ENCODE measurements at regions not wholly inside any gene's neighbourhood (a gene's known extent, or its start where the extent isn't known, plus 50 kb on each side); places are given as distances from the start of the nearest gene placed in this dataset.
A peak's percentile ranks its signal among the peaks of the same experiment; 100 is the strongest.
"Not testable (repeated sequence)": the region's sequence is repeated elsewhere in the genome, so short reads cannot be mapped to it uniquely, and the experiment has no call there.

DNA sequence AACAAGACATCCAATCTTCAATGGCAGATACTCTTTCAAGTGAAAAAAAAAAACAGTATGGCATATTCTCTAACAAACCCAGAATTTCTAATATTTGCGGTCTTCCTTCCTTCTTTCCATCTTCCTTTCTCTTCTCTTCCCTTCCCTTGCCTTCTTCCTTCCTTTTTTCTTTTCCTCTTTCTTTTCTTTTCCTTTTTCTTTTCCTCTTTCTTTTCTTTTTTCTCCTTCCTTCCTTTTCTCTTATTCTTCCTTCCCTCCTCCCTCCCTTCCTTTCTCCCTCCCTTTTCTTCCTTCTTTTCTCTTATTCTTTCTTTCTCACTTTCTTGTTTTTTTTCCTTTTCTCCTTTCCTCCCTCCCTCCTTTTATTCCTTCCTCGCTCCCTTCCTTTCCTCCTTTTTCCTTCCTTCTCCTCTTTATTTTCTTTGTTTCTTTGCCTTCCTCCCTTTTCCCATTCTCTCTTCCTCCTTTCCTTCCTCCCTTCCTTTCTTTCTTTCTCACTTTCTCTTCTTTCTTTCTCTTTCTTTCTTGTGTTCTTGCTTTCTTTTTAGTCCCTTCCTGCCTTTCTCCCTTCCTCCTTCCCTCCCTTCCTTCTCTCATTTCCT is 209.0 kb downstream of the ZNF92 start:
- not testable (repeated sequence) for H3K9me3 Mint-ChIP-seq; H3K4me3 Mint-ChIP-seq; H3K27ac Mint-ChIP-seq; H3K4me1 Mint-ChIP-seq; H3K36me3 Mint-ChIP-seq; H3K27me3 Mint-ChIP-seq (ENCODE audit: low read depth); DNase-seq (ENCODE audit: low spot score in 2 of 2, unreplicated experiment in 2 of 2)

DNA sequence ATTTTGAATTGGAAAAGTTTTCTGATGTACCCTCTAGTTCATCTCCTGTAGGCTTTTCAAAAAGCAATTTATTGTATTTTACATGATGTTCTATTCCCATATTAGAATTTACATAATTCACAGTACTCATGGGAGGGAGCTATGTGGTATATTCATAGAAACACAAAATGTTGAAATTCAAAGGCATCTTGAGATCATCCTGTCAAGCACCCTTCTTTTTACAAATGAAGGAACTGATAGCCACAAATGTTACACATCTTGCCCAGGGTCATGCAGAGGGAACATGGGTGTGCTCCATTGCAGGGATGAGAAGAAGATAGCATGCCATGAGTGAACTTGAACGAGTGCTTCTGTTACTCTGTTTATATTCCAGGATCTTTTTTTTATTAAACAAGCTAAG is 228.8 kb downstream of the ZNF92 start:
- not testable (repeated sequence) for H3K36me3 Mint-ChIP-seq; H3K4me3 Mint-ChIP-seq; DNase-seq (ENCODE audit: low spot score in 2 of 2, unreplicated experiment in 2 of 2); H3K27ac Mint-ChIP-seq; H3K4me1 Mint-ChIP-seq; H3K9me3 Mint-ChIP-seq
- peaks cover 76% of the 10 kb centered on the region for H3K27me3 Mint-ChIP-seq (ENCODE audit: low read depth)

- H3K9me3 Mint-ChIP-seq: no peaks in the 10 kb centered on the region
- no peaks in the 10 kb centered on the region for H3K36me3 Mint-ChIP-seq
- no peak overlapping the region for H3K27ac Mint-ChIP-seq
- peaks cover 5% of the 10 kb centered on the region for H3K4me1 Mint-ChIP-seq
- peaks cover 50% of the 10 kb centered on the region for H3K27me3 Mint-ChIP-seq (ENCODE audit: low read depth)
- no peak overlapping the region for H3K4me3 Mint-ChIP-seq
- no peak for DNase-seq (ENCODE audit: low spot score in 2 of 2, unreplicated experiment in 2 of 2)
- TF ChIP-seq, protein P1, sequence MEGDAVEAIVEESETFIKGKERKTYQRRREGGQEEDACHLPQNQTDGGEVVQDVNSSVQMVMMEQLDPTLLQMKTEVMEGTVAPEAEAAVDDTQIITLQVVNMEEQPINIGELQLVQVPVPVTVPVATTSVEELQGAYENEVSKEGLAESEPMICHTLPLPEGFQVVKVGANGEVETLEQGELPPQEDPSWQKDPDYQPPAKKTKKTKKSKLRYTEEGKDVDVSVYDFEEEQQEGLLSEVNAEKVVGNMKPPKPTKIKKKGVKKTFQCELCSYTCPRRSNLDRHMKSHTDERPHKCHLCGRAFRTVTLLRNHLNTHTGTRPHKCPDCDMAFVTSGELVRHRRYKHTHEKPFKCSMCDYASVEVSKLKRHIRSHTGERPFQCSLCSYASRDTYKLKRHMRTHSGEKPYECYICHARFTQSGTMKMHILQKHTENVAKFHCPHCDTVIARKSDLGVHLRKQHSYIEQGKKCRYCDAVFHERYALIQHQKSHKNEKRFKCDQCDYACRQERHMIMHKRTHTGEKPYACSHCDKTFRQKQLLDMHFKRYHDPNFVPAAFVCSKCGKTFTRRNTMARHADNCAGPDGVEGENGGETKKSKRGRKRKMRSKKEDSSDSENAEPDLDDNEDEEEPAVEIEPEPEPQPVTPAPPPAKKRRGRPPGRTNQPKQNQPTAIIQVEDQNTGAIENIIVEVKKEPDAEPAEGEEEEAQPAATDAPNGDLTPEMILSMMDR (IDR thresholded peaks at IDR 0.05; ENCODE audit: unreplicated experiment): no peak
Measured at GRCh38 chr7:65609131-65609530, 235.5 kb downstream of the ZNF92 start.

DNA sequence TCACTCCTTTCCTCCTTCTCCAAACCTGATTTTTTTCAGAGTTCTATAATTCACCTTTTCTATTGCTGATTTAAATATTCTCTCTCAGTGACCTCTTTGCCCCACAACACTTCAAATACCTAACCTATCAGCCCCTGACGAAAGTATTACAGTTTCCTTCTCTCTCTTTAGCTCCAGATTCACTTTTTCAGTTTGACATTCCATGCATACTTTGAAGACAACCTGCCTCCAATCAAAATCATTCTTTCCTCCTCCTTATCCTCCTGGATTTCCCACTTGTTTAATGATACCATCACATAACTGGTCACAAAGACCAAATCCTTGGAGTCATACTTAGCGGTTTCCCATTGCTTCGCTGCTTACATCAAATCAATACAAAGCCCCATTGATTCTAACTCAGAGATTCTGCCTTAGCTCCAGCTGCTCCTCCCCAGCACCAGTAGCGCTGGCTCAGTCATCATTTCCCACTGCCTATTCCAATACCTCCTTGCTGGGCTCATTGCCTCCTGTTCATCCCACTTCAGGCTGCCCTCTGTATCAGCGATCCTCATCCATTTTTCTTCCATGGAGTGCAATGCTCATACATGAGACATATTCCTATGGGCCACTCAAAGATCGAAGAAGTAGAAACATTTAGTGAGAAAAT is 240.1 kb downstream of the ZNF92 start:
- not testable (repeated sequence) for H3K4me3 Mint-ChIP-seq; H3K36me3 Mint-ChIP-seq; H3K9me3 Mint-ChIP-seq; DNase-seq (ENCODE audit: low spot score in 2 of 2, unreplicated experiment in 2 of 2); H3K4me1 Mint-ChIP-seq; H3K27ac Mint-ChIP-seq
- H3K27me3 Mint-ChIP-seq (ENCODE audit: low read depth): peaks cover 48% of the 10 kb centered on the region

- H3K4me3 Mint-ChIP-seq, H3K4me1 Mint-ChIP-seq: not testable (repeated sequence)
- peaks cover 47% of the 10 kb centered on the region for H3K27me3 Mint-ChIP-seq (ENCODE audit: low read depth)
Measured at GRCh38 chr7:65616111-65616510, 242.5 kb downstream of the ZNF92 start.

GRCh38 chr7:65620216-65620615 is 246.6 kb downstream of the ZNF92 start:
- H3K27me3 Mint-ChIP-seq (ENCODE audit: low read depth): peaks cover 49% of the 10 kb centered on the region
- H3K4me3 Mint-ChIP-seq; H3K27ac Mint-ChIP-seq; H3K9me3 Mint-ChIP-seq; H3K36me3 Mint-ChIP-seq; H3K4me1 Mint-ChIP-seq; DNase-seq (ENCODE audit: low spot score in 2 of 2, unreplicated experiment in 2 of 2): not testable (repeated sequence)

More at GRCh38 chr7:65616111-65616510, 242.5 kb downstream of the ZNF92 start:
- DNase-seq (ENCODE audit: low spot score in 2 of 2, unreplicated experiment in 2 of 2); H3K36me3 Mint-ChIP-seq; H3K9me3 Mint-ChIP-seq; H3K27ac Mint-ChIP-seq: not testable (repeated sequence)

GRCh38 chr7:65621580-65622201 is 248.0 kb downstream of the ZNF92 start:
- H3K9me3 Mint-ChIP-seq, H3K4me1 Mint-ChIP-seq, H3K36me3 Mint-ChIP-seq, H3K27ac Mint-ChIP-seq, H3K4me3 Mint-ChIP-seq: not testable (repeated sequence)
- peak; percentile 21 to 52 for DNase-seq (ENCODE audit: low spot score in 2 of 2, unreplicated experiment in 2 of 2)
- TF ChIP-seq, protein P1 (IDR thresholded peaks at IDR 0.05; ENCODE audit: unreplicated experiment): peak; percentile 58
- peaks cover 53% of the 10 kb centered on the region for H3K27me3 Mint-ChIP-seq (ENCODE audit: low read depth)

- not testable (repeated sequence) for H3K4me3 Mint-ChIP-seq; DNase-seq (ENCODE audit: low spot score in 2 of 2, unreplicated experiment in 2 of 2); H3K9me3 Mint-ChIP-seq; H3K4me1 Mint-ChIP-seq; H3K27ac Mint-ChIP-seq; H3K36me3 Mint-ChIP-seq
- peaks cover 16% of the 10 kb centered on the region for H3K27me3 Mint-ChIP-seq (ENCODE audit: low read depth)
Measured at GRCh38 chr7:65631236-65631635, 241.6 kb upstream of the VKORC1L1 start.

GRCh38 chr7:65633587-65634404 is 239.1 kb upstream of the VKORC1L1 start:
- H3K27ac Mint-ChIP-seq; H3K36me3 Mint-ChIP-seq; H3K4me1 Mint-ChIP-seq; H3K9me3 Mint-ChIP-seq; H3K4me3 Mint-ChIP-seq; DNase-seq (ENCODE audit: low spot score in 2 of 2, unreplicated experiment in 2 of 2); H3K27me3 Mint-ChIP-seq (ENCODE audit: low read depth): not testable (repeated sequence)

DNA sequence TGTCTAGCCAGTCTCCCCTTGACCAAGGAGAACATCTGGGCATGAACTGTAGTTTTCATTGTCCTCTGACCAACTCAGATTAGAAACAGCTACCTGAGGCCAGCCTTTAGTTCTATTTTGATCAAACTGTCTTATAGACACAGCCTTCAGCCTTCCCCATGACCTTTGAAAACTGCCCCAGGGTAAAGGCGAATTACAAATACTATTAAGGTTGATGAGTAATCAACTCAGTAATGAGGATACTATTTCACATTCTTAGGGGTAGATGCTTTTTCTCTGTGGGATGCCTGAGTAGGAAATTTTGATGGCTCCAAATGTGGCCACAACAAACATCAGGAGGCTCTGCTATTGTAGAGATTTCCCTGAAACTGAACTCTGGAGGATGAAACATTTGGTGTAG is 234.0 kb upstream of the VKORC1L1 start:
- H3K9me3 Mint-ChIP-seq; H3K4me3 Mint-ChIP-seq; H3K36me3 Mint-ChIP-seq; H3K27me3 Mint-ChIP-seq (ENCODE audit: low read depth); H3K4me1 Mint-ChIP-seq; H3K27ac Mint-ChIP-seq; DNase-seq (ENCODE audit: low spot score in 2 of 2, unreplicated experiment in 2 of 2): not testable (repeated sequence)

- not testable (repeated sequence) for H3K4me1 Mint-ChIP-seq; H3K36me3 Mint-ChIP-seq; H3K27ac Mint-ChIP-seq; DNase-seq (ENCODE audit: low spot score in 2 of 2, unreplicated experiment in 2 of 2); H3K27me3 Mint-ChIP-seq (ENCODE audit: low read depth); H3K9me3 Mint-ChIP-seq; H3K4me3 Mint-ChIP-seq
Measured at GRCh38 chr7:65639717-65640116, 233.2 kb upstream of the VKORC1L1 start.

GRCh38 chr7:65643498-65643897 is 229.4 kb upstream of the VKORC1L1 start:
- not testable (repeated sequence) for H3K36me3 Mint-ChIP-seq; H3K4me1 Mint-ChIP-seq; H3K4me3 Mint-ChIP-seq; DNase-seq (ENCODE audit: low spot score in 2 of 2, unreplicated experiment in 2 of 2); H3K27ac Mint-ChIP-seq; H3K27me3 Mint-ChIP-seq (ENCODE audit: low read depth); H3K9me3 Mint-ChIP-seq

Data from mesothelial cell of epicardium (in vitro differentiated cells).